ENCODE measurements at regions not wholly inside any gene's neighbourhood (a gene's known extent, or its start where the extent isn't known, plus 50 kb on each side); places are given as distances from the start of the nearest gene placed in this dataset.

DNA sequence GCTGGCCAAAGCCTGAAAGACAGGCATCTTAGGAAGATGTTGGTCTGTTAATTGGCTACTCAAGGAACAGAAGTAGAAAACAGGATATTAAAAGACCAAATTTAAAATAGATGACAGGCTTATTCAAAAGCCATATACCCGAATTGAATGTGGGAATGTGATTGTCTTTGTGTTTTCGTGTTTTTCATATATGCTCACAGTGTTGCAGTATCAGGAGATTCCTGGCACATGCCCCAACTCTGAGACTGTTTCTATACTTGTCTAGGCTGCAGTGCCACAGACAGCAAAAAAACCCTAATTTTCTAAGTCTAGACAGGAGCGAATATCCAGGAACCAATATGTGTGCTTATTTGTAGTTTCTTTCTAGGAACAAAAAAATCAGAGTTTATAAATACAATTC, 57.4 kb upstream of the KRR1 start:
- no peak overlapping the region for H3K4me3 Mint-ChIP-seq
- H3K27me3 Mint-ChIP-seq, result peaks cover 11% of the 10 kb centered on the region
- H3K9me3 Mint-ChIP-seq, result no peaks in the 10 kb centered on the region
- ATAC-seq, result no peak
- ChIA-PET POLR2A (no interaction called here), CTCF (interaction anchor here (1.3 kb wide), 1 partner anchor 42 kb away, joined by 6 read pairs; no protein-coding TSS in a partner anchor)
- no peaks in the 10 kb centered on the region for H3K4me1 Mint-ChIP-seq (ENCODE audit: low read depth)
- no peaks in the 10 kb centered on the region for H3K36me3 Mint-ChIP-seq (ENCODE audit: low read depth)
- intact Hi-C loops (cut with micrococcal nuclease), result no loop called here
- DNase-seq, result no peak
- no peak overlapping the region for H3K27ac Mint-ChIP-seq
- TF ChIP-seq, protein P1, sequence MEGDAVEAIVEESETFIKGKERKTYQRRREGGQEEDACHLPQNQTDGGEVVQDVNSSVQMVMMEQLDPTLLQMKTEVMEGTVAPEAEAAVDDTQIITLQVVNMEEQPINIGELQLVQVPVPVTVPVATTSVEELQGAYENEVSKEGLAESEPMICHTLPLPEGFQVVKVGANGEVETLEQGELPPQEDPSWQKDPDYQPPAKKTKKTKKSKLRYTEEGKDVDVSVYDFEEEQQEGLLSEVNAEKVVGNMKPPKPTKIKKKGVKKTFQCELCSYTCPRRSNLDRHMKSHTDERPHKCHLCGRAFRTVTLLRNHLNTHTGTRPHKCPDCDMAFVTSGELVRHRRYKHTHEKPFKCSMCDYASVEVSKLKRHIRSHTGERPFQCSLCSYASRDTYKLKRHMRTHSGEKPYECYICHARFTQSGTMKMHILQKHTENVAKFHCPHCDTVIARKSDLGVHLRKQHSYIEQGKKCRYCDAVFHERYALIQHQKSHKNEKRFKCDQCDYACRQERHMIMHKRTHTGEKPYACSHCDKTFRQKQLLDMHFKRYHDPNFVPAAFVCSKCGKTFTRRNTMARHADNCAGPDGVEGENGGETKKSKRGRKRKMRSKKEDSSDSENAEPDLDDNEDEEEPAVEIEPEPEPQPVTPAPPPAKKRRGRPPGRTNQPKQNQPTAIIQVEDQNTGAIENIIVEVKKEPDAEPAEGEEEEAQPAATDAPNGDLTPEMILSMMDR (IDR thresholded peaks at IDR 0.05), result no peak

- CTCF ChIA-PET, result interaction anchor here (1.3 kb wide), 1 partner anchor 41 kb away, joined by 6 read pairs; no protein-coding TSS in a partner anchor
- no peak for DNase-seq
- TF ChIP-seq, protein P1 (IDR thresholded peaks at IDR 0.05), result no peak
- intact Hi-C loops (cut with micrococcal nuclease), result no loop called here
- POLR2A ChIA-PET, result no interaction called here
- H3K27ac Mint-ChIP-seq, result no peak overlapping the region
- no peaks in the 10 kb centered on the region for H3K4me1 Mint-ChIP-seq (ENCODE audit: low read depth)
- no peak overlapping the region for H3K4me3 Mint-ChIP-seq
- H3K27me3 Mint-ChIP-seq, result peaks cover 11% of the 10 kb centered on the region
- no peak for ATAC-seq
- no peaks in the 10 kb centered on the region for H3K9me3 Mint-ChIP-seq
- H3K36me3 Mint-ChIP-seq (ENCODE audit: low read depth), result no peaks in the 10 kb centered on the region
Measured at GRCh38 chr12:75568393-75568792, 57.0 kb upstream of the KRR1 start.

DNA sequence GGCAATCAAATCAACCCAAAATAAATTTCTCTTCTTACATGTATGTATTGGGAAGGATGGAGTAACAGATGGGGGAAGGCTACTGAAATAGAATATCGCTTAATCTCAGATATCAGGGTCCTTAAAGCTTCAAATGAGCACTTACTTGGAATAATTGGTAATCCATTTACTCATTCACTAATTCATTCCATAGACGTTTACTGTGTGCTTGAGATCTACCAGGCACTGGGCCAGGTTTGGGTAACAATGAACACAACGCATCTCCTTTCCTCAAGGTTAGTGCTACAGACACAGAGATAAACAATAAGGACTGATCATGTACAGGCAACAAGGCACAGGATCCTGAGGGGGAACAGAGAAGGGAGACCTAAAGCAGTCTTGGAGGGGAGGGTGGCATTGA, 54.4 kb upstream of the KRR1 start:
- ChIA-PET CTCF (no interaction called here), POLR2A (no interaction called here)
- Mint-ChIP-seq H3K9me3 (no peaks in the 10 kb centered on the region), H3K27me3 (peaks cover 22% of the 10 kb centered on the region), H3K27ac (no peak overlapping the region), H3K36me3 (ENCODE audit: low read depth) (no peaks in the 10 kb centered on the region), H3K4me3 (no peak overlapping the region), H3K4me1 (ENCODE audit: low read depth) (no peaks in the 10 kb centered on the region)
- TF ChIP-seq, protein P1 (IDR thresholded peaks at IDR 0.05), result no peak
- intact Hi-C loops (cut with micrococcal nuclease), result no loop called here
- DNase-seq, result no peak
- ATAC-seq, result no peak

- DNase-seq, result no peak
- Mint-ChIP-seq H3K4me3 (no peak overlapping the region), H3K36me3 (ENCODE audit: low read depth) (no peaks in the 10 kb centered on the region), H3K27me3 (peaks cover 27% of the 10 kb centered on the region), H3K4me1 (ENCODE audit: low read depth) (peaks cover 3% of the 10 kb centered on the region), H3K9me3 (no peaks in the 10 kb centered on the region), H3K27ac (no peak overlapping the region)
- TF ChIP-seq, protein P1 (IDR thresholded peaks at IDR 0.05), result no peak
- CTCF ChIA-PET, result no interaction called here
- ATAC-seq, result no peak
- intact Hi-C loops (cut with micrococcal nuclease), result no loop called here
- POLR2A ChIA-PET, result no interaction called here
Measured at GRCh38 chr12:75564852-75565251, 53.4 kb upstream of the KRR1 start.

GRCh38 chr12:75564398-75564797, 53.0 kb upstream of the KRR1 start:
- H3K4me3 Mint-ChIP-seq, result no peak overlapping the region
- H3K27ac Mint-ChIP-seq, result no peak overlapping the region
- no peak for ATAC-seq
- no peak for DNase-seq
- H3K4me1 Mint-ChIP-seq (ENCODE audit: low read depth), result peaks cover 3% of the 10 kb centered on the region
- TF ChIP-seq, protein P1 (IDR thresholded peaks at IDR 0.05), result no peak
- peaks cover 27% of the 10 kb centered on the region for H3K27me3 Mint-ChIP-seq
- CTCF ChIA-PET, result no interaction called here
- no peaks in the 10 kb centered on the region for H3K9me3 Mint-ChIP-seq
- intact Hi-C loops (cut with micrococcal nuclease), result no loop called here
- no peaks in the 10 kb centered on the region for H3K36me3 Mint-ChIP-seq (ENCODE audit: low read depth)
- POLR2A ChIA-PET, result no interaction called here

All from activated CD8-positive, alpha-beta T cell treated with anti-CD3 and anti-CD28 coated beads for 36 hours (primary cell).